Neural crest cell (in vitro differentiated cells): ENCODE measurements at regions not wholly inside any gene's neighbourhood (a gene's known extent, or its start where the extent isn't known, plus 50 kb on each side); places are given as distances from the start of the nearest gene placed in this dataset.
"Not testable (repeated sequence)": the region's sequence is repeated elsewhere in the genome, so short reads cannot be mapped to it uniquely, and the experiment has no call there.

Experiments
- DNase-seq: peaks from one replicate; pipeline ENCODE4 v3.0.0; 2021; ENCODE audit warnings: low read depth, mixed read lengths, low spot score
- H3K27ac Mint-ChIP-seq: one replicate; pipeline ENCODE4 v1.8.0; 2021; ENCODE audit warnings: mild to moderate bottlenecking, mixed read lengths; ENCODE audit not compliant: unreplicated experiment
- H3K27me3 Mint-ChIP-seq: 2 replicates; pipeline ENCODE4 v1.8.0; 2021; ENCODE audit warnings: low read depth, mild to moderate bottlenecking, mixed read lengths
- H3K36me3 Mint-ChIP-seq: 2 replicates; pipeline ENCODE4 v1.8.0; 2021; ENCODE audit warnings: low read depth, mild to moderate bottlenecking, mixed read lengths
- H3K4me1 Mint-ChIP-seq: 2 replicates; pipeline ENCODE4 v1.8.0; 2021; ENCODE audit warnings: mixed read lengths
- H3K4me3 Mint-ChIP-seq: one replicate; pipeline ENCODE4 v1.8.0; 2021; ENCODE audit warnings: mild to moderate bottlenecking, mixed read lengths
- H3K9me3 Mint-ChIP-seq: 2 replicates; pipeline ENCODE4 v1.8.0; 2021; ENCODE audit warnings: mixed read lengths
- TF ChIP-seq, protein P1 (sequence below): fragments of 200-600 bp; sonication (generic); conservative IDR thresholded peaks from 2 replicates; pipeline ENCODE4 v1.5.0; 2021; ENCODE audit warnings: antibody characterized with exemption, mild to moderate bottlenecking

DNA sequence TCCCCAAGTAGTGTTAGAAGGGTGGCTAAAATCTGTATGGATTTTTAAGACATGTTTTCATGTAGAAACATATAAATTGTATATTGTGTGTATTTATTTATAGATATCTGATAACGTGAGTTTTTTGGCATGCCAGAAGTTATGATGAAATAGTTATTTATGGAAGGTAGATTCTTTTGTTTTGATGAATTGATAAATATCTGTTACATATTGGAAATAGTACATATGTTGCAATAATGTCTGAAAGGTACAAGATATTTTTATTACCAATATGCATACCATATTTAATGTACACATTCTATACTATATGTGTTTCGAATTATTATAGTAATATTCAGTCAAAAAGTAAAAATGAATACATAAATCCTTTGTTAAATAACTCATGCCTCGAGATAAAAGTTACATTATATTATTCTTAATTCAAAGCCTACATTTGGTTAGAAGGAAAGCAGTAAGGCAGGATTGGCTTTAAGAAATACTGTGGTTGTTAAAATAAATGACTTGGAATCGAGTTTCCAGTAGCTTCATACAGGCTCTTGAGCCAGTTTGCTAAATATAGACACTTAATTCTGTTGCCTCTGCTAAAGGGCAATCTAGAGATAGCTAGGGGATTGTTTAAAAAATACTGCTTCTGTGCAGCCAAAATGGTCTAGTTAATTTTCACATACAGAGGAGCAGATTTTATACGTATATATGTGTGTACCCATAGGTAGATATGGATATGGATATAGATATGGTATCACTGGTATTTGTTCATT is 1175.1 kb upstream of the B3GALT2 start:
- TF ChIP-seq, protein P1, sequence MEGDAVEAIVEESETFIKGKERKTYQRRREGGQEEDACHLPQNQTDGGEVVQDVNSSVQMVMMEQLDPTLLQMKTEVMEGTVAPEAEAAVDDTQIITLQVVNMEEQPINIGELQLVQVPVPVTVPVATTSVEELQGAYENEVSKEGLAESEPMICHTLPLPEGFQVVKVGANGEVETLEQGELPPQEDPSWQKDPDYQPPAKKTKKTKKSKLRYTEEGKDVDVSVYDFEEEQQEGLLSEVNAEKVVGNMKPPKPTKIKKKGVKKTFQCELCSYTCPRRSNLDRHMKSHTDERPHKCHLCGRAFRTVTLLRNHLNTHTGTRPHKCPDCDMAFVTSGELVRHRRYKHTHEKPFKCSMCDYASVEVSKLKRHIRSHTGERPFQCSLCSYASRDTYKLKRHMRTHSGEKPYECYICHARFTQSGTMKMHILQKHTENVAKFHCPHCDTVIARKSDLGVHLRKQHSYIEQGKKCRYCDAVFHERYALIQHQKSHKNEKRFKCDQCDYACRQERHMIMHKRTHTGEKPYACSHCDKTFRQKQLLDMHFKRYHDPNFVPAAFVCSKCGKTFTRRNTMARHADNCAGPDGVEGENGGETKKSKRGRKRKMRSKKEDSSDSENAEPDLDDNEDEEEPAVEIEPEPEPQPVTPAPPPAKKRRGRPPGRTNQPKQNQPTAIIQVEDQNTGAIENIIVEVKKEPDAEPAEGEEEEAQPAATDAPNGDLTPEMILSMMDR, result no peak
- Mint-ChIP-seq H3K36me3 (no peaks in the 10 kb centered on the region), H3K4me3 (no peak overlapping the region), H3K4me1 (no peaks in the 10 kb centered on the region), H3K9me3 (peaks cover 2% of the 10 kb centered on the region), H3K27me3 (no peaks in the 10 kb centered on the region), H3K27ac (no peak overlapping the region)
- DNase-seq, result no peak

DNA sequence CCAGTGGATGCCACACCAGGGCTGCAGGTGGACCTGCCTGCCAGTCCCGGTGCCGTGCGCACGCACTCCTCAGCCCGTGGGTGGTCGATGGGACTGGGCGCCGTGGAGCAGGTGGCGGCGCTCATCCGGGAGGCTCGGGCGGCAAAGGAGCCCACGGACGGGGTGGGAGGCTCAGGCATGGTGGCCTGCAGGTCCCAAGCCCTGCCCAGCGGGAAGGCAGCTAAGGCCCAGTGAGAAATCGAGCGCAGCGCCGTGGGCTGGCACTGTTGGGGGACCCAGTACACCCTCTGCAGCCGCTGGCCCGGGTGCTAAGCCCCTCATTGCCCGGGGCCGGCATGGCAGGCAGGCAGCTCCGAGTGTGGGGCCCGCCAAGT is 1171.8 kb upstream of the B3GALT2 start:
- DNase-seq, result no peak
- H3K27ac Mint-ChIP-seq, result no peak overlapping the region
- H3K4me1 Mint-ChIP-seq, result no peaks in the 10 kb centered on the region
- peaks cover 2% of the 10 kb centered on the region for H3K9me3 Mint-ChIP-seq
- H3K27me3 Mint-ChIP-seq, result no peaks in the 10 kb centered on the region
- H3K4me3 Mint-ChIP-seq, result no peak overlapping the region
- TF ChIP-seq, protein P1, result no peak
- no peaks in the 10 kb centered on the region for H3K36me3 Mint-ChIP-seq

DNA sequence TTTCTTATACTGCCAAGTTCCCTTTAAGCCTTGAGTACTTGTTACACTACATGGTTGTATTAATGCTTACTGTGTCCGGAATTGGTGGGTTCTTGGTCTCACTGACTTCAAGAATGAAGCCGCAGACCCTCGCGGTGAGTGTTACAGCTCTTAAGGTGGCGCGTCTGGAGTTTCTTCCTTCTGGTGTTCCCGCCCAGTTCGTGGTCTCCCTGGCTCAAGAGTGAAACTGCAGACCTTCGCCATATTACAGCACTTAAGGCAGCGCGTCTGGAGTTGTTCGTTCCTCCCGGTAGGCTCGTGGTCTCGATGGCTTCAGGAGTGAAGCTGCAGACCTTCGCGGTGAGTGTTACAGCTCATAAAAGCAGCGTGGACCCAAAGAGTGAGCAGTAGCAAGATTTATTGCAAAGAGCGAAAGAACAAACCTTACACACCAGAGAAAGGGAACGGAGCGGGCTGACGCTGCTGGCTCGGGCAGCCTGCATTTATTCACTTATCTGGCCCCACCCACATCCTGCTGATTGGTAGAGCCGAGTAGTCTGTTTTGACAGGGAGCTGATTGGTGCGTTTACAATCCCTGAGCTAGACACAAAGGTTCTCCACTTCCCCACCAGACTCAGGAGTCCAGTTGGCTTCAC is 1171.3 kb upstream of the B3GALT2 start:
- H3K9me3 Mint-ChIP-seq, H3K36me3 Mint-ChIP-seq, H3K4me3 Mint-ChIP-seq, H3K27me3 Mint-ChIP-seq, H3K4me1 Mint-ChIP-seq, H3K27ac Mint-ChIP-seq, DNase-seq: not testable (repeated sequence)

DNA sequence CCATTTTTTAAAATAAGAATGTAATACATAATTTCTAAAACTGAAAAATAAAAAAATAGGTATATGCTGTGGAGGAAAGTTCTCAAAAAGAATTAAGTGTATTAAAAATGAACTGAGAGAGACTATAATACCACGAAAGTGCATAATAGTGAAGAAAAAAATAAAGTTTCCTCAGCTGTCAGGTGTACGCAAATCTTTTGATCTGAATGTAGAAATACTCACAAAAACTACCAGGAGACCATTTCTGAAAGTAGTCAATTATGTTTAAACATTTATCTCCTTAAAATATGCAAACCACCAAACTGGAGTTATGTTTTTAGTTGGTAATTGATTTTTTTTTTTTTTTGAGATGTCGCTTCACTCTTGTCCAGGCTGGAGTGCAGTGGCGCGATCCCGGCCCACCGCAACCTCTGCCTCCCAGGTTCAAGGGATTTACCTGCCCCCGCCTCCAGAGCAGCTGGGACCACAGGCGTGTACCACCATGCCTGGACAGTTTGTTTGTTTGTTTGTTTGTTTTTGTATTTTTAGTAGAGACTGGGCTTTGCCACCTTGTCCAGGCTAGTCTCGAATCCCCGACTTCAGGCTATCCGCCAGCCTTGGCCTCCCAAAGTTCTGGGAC is 1169.2 kb upstream of the B3GALT2 start:
- TF ChIP-seq, protein P1, result no peak
- Mint-ChIP-seq H3K36me3 (peaks cover 3% of the 10 kb centered on the region), H3K27me3 (no peaks in the 10 kb centered on the region), H3K4me1 (no peaks in the 10 kb centered on the region), H3K9me3 (peaks cover 5% of the 10 kb centered on the region), H3K27ac (no peak overlapping the region), H3K4me3 (no peak overlapping the region)
- no peak for DNase-seq

DNA sequence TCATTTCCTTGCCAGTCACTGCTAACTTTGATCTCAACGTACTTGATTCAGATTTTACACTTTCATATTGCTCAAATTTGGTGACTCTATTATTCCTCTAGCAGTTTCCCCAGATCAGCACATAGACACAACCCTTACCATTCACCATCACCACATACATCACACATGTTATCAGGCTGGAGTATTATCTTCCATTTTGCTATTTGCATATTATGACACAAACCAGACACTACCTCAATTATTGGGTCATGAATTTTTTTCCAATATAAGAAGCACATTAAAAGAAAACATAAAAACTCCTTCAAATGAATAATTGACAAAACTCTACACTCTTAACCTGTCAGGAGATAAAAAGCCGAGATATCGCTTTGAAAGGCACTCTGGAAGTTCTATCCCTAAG is 1166.7 kb upstream of the B3GALT2 start:
- Mint-ChIP-seq H3K36me3 (peaks cover 3% of the 10 kb centered on the region), H3K27ac (no peak overlapping the region), H3K27me3 (no peaks in the 10 kb centered on the region), H3K9me3 (peaks cover 7% of the 10 kb centered on the region), H3K4me3 (no peak overlapping the region), H3K4me1 (no peaks in the 10 kb centered on the region)
- TF ChIP-seq, protein P1, result no peak
- DNase-seq, result no peak

DNA sequence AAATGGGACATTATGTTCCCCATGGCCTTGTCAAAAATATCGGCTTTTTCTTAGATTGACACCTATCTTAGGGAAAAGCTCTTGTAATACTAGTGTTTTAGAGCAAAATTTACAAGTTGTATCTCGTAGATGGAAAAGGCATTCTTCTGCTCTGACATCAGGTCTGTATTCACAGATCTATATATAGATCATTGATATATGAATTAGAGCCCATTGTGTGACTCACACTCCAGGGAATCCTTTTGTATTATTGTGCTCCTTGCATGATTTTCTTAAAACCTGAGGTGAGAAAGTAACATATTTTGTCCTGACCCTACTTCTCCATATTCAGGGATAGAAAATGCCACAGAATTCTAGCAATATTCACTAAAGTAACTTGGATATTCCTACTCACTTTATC is 1160.8 kb upstream of the B3GALT2 start:
- Mint-ChIP-seq H3K4me3 (no peak overlapping the region), H3K9me3 (peaks cover 9% of the 10 kb centered on the region), H3K36me3 (no peaks in the 10 kb centered on the region), H3K27ac (no peak overlapping the region), H3K27me3 (no peaks in the 10 kb centered on the region), H3K4me1 (no peaks in the 10 kb centered on the region)
- TF ChIP-seq, protein P1, result no peak
- no peak for DNase-seq
